HG02763 (cell line): ENCODE measurements at regions not wholly inside any gene's neighbourhood (a gene's known extent, or its start where the extent isn't known, plus 50 kb on each side); places are given as distances from the start of the nearest gene placed in this dataset.
"Not testable (repeated sequence)": the region's sequence is repeated elsewhere in the genome, so short reads cannot be mapped to it uniquely, and the experiment has no call there.

Source experiments
- ATAC-seq: cut with Tn5 transposase; IDR thresholded peaks from one replicate; pipeline ENCODE4 v1.9.1; 2021; ENCODE audit warnings: mild to moderate bottlenecking, moderate library complexity; ENCODE audit not compliant: unreplicated experiment

DNA sequence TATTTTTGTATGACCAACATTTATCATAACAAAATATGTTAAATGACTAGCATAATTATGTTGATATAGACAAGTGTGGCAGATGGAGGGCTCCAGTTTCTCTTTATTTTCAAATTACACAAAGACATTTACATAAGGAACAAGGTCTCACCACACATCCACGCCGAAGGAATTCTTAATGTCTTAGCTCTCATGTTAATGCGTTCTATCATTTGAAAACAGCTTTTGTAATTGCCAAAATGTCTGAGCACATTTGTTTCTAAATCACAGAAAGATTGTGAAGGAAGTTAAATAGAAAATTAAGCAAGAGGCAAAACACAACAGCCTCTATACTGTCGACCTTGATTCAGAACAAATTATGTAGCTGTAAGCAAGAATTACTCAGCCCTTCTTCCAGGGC, 223.0 kb upstream of the NR5A2 start:
- no peak for ATAC-seq

DNA sequence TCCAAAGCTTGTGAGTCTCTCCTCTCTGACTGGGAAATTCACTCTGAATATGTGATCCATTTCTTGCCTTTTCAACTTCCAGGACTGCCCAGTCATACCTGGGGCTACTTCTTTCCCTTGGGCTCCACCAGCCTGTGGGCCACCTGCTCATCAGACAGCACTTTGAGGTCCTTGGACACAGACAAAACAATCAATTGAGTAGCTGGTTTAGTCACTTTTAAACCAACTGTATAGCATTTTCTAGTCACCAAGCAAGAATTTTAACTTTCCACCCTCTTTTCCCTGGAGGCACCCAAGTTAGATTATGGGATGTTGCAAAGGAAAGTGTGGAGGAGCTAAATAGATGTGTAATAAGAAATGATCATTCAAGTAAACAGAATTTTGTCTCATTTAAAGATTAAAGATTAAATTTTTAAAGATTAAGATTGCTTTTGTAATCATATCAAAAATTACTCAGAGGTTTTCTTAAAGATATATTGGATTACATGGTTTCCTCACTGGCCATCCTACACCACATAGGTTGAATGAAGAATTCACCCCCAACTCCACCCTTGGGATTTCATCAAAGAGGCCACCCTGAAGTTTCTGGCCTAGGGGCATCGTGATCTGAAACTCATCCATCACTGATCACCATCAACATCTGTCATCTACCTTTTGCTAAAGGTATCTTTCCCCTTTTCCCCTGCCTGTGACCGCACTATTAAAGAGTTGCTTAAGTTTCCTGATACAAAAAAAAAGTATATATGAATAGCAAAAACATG, 219.2 kb upstream of the NR5A2 start:
- ATAC-seq, result no peak

DNA sequence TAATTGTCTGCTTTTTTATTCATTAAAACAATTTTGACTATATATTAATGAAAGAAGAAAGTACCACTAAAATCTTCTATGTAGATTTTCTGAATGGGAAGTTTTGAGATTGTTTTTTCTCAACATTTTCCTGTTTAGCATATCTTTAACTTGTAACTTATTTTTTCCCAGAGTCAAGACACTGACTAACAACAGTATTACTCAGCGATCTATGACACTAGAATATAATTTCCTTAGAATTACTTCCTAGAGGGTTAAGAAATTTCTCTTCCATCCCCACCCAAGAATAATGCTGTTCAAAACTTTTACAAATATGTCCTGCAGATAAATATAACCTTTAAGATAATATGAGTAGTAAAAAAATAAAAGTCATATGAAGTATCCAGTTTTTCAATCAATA, 218.2 kb upstream of the NR5A2 start:
- ATAC-seq, result no peak

DNA sequence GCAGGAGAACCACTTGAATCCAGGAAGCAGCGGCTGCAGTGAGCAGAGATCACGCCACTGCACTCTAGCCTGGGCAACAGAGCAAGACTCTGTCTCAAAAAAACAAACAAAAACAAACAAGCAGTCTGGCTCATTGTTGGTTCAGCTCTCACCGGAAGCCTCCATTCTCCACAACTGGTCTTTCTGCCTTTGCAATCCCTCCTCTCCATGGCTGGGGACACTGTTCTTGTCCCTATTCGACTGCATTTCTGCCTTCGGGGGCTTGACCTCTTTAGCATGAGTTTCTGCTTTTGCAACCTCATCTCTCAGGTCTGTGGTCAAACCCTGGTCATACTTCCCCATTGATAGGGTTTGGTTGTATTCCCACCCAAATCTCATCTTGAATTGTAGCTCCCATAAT, 216.3 kb upstream of the NR5A2 start:
- no peak for ATAC-seq

DNA sequence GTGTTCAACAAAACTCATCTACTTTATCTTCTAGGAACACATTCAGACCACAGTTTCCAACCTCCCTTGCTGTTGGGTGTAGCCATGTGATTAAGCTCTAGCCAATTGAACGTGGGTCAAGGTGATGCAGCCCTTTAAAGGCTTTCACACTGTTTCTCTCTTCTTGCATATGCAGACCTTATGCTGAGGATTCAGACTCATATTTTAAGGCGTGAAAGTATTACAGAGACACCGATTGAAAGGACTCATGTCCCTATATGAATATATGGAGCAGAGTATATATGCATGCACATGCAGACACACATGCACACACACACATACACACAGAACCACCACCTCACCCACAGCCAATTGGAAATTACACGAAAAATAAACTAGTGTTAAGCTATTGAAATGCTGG, 214.3 kb upstream of the NR5A2 start:
- no peak for ATAC-seq

DNA sequence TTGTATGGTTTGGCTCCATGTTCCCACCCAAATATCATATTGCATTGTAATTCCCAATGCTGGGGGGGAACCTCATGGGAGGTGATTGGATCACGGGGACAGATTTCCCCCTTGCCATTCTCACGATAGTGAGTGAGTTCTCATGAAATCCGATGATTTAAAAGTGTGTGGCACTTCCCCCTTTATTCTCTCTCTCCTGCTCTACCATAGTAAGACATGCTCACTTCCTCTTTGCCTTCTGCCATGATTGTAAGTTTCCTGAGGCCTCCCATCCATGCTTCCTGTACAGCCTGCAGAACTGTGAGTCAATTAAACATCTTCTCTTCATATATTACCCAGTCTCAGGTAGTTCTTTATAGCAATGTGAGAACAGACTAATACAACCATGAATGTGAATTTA, 211.6 kb upstream of the NR5A2 start:
- no peak for ATAC-seq

DNA sequence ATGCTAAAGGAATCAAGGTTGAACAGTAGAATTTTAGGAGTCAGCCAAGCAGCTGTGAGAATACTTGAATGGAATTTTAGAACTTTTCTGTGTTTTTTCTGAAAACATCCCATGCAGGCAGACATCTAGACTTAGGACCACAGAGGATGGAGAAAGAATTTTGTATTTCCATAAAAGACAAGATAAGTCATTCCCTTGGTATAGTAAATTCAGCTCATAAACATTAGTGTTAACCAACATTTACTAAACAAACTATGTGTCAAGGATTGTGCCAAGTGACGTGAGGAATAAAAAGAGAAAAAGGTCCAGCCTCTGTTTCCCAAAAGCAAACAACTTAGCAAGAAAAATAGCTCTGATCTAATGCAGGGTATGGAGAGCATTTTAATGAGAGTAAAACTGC, 210.2 kb upstream of the NR5A2 start:
- no peak for ATAC-seq

DNA sequence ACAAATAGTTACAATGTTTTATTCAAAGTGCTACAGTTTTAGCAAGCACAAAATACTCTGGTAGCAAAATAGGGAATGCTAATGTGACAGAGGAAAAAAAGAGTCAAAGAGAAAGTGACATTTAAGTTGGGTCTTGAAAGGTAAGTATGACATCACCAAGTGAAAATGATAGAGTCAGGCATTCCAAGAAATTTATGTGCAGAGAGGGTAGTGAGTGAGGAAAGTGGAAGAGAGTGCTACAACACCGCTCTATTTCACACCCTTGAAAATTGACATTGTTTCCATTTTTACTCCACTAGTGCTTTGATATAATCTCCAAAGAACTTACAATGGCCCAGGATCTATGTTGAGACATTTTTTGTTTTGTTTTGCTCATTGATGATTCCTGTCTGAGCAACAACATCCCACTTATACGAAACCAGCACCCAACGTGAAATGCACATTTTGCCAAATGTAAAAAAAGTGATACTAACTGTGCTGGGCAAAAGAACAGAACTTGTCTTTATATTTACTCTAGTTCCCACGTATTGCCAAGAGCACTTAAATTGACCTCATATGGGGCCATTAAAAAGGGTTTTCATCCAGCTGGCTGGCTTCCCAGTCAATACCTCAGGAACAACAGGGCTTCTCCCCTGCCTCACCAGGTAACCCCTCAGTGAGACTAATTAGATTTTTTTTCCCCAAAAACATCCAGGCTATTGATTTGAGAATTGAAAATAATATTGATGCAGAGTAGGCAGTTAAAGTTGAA, 206.3 kb upstream of the NR5A2 start:
- no peak for ATAC-seq

DNA sequence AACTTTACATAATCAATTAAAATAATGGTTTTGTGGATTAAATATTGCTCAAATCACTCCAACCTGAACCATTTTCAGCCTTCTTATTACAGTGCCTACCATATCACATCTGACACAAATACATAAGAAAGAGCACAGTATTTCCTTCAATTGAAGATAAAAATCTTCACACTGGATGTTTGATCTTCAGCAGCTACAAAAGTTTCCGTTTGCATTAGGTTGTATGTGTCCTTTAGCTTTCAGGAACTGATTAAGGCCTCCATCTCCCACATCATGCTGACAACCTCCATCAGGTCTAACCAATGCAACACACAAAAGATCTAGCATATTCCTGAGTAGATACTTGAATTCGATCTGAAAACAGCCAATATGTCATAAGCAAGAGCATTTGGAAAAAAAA, 195.1 kb upstream of the NR5A2 start:
- ATAC-seq, result no peak

DNA sequence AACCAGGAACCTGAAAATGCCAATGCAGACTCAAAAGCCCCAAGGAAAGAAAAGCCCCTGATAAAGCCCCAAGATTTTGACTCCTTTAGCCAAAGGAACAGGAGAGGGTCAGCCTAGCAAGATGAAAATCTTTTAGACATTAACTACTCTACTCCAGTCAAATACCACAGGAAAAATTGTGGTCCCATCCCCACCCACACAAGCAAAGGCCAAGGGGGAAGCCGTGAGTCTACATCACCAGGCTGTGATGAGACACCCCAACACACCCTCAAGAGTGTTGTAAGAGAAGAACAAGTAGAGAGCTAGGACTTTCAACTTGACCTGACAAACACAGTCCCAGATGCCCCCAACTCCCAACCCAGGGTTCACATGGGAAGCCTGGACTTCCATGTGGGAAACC, 192.8 kb upstream of the NR5A2 start:
- ATAC-seq, result no peak

DNA sequence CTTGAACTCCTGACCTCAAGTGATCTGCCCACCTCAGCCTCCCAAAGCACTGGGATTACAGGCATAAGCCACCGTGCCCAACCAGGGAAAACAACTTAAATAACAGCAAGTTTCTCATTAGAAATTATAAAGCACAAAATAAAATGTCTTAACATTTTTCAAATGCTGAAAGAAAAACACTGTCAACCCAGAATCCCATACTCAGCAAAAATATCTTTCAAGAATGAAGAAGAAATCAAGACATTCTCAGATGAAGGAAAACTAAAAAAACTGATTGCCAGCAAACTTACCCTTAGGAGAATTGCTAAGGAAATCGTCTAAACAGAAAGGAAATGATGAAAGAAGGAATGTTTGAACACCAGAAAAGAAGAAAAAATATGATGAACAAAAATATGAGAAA, 191.1 kb upstream of the NR5A2 start:
- ATAC-seq, result no peak

DNA sequence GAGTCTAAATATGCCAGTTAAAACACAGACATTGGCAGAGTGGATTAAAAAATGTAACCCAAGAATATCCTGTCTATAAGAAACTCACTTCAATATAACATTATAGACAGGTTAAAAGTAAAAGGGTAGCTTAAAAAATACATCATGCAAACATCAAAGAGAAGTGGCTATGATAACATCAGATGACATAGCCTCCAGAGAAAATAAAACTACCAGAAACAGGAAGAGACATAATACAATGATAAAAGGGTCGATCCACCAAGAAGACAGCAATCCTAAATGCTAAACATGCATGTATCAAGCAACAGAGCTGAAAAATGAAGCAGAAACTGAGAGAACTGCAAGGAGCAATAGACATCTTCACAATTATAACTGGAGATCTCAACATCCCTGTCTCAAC, 190.2 kb upstream of the NR5A2 start:
- ATAC-seq, result no peak

DNA sequence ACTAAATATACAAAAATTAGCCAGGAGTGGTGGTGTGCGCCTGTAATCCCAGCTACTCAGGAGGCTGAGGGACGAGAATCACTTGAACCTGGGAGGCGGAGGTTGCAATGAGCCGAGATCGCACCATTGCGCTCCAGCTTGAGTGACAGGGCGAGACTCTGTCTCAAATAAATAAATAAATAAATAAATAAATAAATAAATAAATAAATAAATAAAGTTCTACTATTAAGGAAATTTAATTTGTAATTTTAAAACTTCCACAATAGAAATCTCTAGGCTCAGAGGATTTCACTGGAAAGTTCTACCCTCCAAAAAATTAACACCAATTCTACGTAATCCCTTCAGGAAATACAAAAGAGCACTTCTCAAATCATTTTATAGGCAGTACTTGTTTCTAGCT, 187.9 kb upstream of the NR5A2 start:
- not testable (repeated sequence) for ATAC-seq

DNA sequence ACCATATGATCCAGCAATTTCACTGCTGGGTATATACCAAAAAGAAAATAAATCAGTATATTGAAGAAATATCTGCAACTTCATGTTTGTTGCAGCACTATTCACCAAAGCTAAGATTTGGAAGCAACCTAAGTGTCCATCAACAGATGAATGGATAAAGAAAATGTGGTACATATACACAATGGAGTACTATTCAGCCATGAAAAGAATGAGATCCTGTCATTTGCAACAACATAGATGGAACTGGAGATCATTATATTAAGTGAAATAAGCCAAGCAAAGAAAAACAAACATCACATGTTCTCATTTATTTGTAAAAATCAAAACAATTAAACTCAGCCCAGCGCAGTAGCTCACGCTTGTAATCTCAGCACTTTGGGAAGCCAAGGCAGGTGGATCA, 184.4 kb upstream of the NR5A2 start:
- not testable (repeated sequence) for ATAC-seq

DNA sequence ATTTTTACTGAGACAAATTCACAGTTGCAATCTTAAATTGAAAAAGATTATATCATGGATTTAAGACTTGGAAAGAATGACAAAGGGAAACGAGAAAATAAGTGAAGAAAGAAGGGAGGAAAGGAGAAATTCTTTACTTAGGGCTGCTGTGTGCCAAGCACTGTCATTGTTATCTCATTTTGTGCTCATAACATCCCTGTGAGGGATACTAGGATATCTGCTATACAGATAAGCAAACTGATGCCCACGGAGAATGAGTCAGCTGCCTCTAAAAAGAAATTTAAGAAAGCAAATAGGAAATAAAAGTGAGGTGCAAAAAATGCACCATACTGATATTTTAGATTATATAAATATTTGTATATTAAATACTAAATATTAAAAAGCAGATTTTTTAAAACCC, 183.6 kb upstream of the NR5A2 start:
- ATAC-seq, result no peak

DNA sequence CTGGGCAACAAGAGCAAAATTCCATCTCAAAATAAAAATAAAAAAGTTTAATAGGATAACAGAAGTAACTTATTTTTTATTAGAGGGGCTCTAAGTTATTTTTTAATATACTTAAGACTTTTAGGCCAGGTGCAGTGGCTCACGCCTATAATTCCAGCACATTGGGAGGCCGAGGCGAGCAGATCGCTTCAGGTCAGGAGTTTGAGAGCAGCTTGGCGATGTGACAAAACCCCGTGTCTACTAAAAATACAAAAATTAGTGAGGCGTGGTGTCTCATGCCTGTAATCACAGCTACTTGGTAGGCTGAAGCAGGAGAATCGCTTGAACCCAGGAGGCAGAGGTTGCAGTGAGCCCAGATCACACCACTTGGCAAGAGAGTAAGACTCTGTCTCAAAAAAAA, 180.5 kb upstream of the NR5A2 start:
- no peak for ATAC-seq

DNA sequence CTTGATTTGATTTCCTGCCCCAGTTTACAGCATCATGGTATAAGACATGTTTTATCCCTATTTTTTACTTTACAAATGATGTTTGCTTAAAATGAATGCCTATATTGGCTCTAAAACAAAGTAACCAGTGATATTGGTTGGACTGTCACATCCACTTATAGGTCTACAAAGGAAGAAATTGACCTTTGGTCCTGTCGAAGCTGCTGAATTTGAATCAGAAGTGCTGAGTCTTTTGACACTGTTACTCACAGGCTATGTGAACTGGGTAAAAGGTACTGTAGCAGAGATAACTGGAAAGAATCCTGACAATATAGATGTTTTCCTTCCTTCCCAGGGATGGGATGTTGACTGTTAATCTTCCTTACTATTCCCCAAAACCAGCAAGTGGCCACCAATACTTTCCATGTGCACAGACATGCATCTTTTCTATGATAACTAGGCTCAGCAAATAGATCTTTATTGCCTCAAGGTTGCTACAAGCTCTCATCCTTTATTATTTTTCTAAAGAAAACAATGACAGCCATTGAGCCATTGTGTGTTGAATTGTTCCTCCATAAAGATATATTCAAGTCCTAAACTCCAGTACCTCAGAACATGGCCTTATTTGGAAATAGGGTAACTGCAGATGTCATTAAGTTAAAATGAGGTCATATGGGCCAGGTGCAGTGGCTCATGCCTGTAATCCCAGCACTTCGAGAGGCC, 175.9 kb upstream of the NR5A2 start:
- ATAC-seq, result no peak

DNA sequence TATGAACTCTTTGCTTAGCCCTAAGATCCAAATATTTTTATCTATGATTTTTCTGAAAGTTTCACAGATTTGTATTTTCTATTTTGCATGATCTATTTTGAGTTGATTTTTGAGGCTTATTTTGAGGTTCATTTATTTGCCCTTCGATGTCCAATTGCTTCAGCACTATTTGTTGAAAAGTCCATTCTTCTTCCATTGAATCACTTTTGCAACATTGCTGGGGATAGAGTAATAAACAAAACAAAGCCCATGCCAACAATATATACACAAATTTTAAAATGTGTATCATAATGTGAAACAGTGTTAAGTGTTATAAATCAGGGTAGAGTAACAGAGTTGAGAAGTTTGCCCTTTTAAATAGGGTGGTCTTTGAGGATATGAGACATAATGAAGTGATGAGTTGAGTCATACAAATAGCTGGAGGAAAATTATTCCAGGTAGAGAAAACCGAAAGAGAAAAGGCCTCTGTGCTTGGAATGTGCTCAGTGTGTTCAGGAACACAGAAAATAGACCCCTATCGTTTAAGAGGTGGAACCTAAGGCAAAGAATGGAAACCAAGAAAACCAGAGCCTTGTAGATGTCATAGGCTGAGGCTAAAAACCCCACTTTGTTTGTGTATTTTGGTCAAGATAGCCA, 172.7 kb upstream of the NR5A2 start:
- ATAC-seq, result no peak

DNA sequence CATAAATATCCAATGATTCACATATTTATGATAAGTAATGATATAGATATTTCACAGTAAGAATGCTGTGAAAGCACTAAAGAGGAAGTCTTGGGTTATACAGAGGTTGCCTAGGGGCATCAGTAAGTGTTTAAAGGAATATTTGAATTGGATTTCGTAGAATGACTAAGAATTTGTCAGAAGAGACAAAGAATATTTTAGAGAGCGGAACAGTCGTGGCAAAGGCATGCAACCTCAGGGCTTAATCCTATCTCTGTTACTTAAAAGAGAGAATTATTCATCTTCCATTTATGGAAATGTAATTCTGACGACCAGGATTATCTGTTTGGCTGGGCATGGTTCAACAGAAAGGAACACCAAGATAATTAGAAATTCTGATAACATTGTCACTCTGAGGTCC, 171.9 kb upstream of the NR5A2 start:
- ATAC-seq, result no peak

DNA sequence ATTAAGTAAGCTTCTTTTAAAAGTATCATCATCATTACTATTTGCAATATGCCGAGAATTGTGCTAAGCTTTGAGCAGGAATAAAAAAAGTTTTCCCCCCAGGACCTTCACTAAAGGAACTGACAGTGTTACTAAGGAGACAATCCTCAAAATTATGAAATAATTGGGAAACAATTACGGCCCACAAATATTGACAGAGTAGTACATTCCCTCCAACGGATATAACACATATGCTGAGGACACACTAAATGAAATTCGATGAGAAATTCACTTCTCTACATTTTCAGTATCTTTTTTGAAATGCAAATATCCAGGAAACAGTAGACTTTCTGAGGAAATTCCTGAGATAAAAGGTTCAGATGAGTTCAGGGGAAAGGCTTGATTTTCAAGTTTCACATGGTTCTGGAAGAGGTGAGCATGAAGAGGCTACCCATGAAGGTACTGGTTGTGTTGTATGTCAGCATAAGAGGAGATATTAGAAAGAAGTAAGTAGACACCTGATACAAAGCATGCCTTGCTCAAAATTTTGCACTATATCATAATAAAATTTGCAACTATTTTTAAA, 171.2 kb upstream of the NR5A2 start:
- no peak for ATAC-seq

DNA sequence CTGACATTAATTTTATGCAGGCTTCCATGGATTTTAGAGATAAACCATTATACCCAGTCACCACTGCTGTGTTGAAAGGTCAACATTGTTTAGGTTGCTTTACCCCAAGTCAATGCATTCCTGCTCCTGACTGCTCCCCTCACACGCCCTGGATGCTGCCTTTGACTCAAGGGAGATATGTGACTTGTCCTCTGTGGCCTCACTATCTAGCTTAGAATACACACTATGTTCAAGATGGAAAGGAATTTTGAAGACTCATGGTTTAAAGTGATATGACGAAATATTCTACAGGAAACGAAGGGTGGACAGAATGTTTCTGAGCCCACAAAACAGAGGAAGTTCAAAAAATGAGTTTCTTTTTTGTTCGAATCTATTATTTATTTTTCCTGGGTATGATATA, 170.4 kb upstream of the NR5A2 start:
- no peak for ATAC-seq
